ENCODE measurements at regions not wholly inside any gene's neighbourhood (a gene's known extent, or its start where the extent isn't known, plus 50 kb on each side); places are given as distances from the start of the nearest gene placed in this dataset.

GRCh38 chrX:117301086-117301485, 815.5 kb downstream of the KLHL13 start:
- no peaks in the 10 kb centered on the region for H3K36me3 ChIP-seq (replicated peaks; ENCODE audit: control insufficient read depth, insufficient read depth, low read length)
- H3K4me3 ChIP-seq (ENCODE audit: insufficient read depth, low read depth, low read length) = no peak overlapping the region
- no peak for DNase-seq
- H3K27me3 ChIP-seq (ENCODE audit: control insufficient read depth, insufficient read depth, low read length) = no peaks in the 10 kb centered on the region

GRCh38 chrX:117291760-117292159, 824.9 kb downstream of the KLHL13 start:
- H3K27me3 ChIP-seq (ENCODE audit: control insufficient read depth, insufficient read depth, low read length) = no peaks in the 10 kb centered on the region
- DNase-seq = no peak
- H3K4me3 ChIP-seq (ENCODE audit: insufficient read depth, low read depth, low read length) = no peak overlapping the region
- no peaks in the 10 kb centered on the region for H3K36me3 ChIP-seq (replicated peaks; ENCODE audit: control insufficient read depth, insufficient read depth, low read length)

GRCh38 chrX:117274965-117275364, 812.2 kb upstream of the CT83 start:
- no peak overlapping the region for H3K4me3 ChIP-seq (ENCODE audit: insufficient read depth, low read depth, low read length)
- no peaks in the 10 kb centered on the region for H3K36me3 ChIP-seq (replicated peaks; ENCODE audit: control insufficient read depth, insufficient read depth, low read length)
- H3K27me3 ChIP-seq (ENCODE audit: control insufficient read depth, insufficient read depth, low read length) = no peaks in the 10 kb centered on the region
- DNase-seq = no peak
